GM12875 (cell line): ENCODE measurements at regions not wholly inside any gene's neighbourhood (a gene's known extent, or its start where the extent isn't known, plus 50 kb on each side); places are given as distances from the start of the nearest gene placed in this dataset.

Source experiments
- H3K4me3 ChIP-seq: one replicate; pipeline ENCODE4 v1.5.1; 2011; ENCODE audit warnings: low read depth, low read length, control low read depth
- CTCF ChIP-seq: IDR thresholded peaks from 2 replicates; pipeline ENCODE4 v1.5.1; 2011; ENCODE audit warnings: low read depth, mild to moderate bottlenecking, control low read depth, inconsistent platforms, low read length, moderate library complexity, borderline replicate concordance; ENCODE audit not compliant: insufficient read depth

GRCh38 chr3:80238152-80238551, 470.4 kb upstream of the ROBO1 start:
- no peak overlapping the region for H3K4me3 ChIP-seq
- no peak for TF ChIP-seq CTCF

- TF ChIP-seq CTCF, result no peak
- no peak overlapping the region for H3K4me3 ChIP-seq
These were observed 466.9 kb upstream of the ROBO1 start for GRCh38 chr3:80234706-80235105.

- H3K4me3 ChIP-seq, result no peak overlapping the region
- no peak for TF ChIP-seq CTCF
These were observed 465.8 kb upstream of the ROBO1 start for GRCh38 chr3:80233576-80233975.

GRCh38 chr3:80232760-80233159, 465.0 kb upstream of the ROBO1 start:
- no peak for TF ChIP-seq CTCF
- H3K4me3 ChIP-seq, result no peak overlapping the region

GRCh38 chr3:80230962-80231361, 463.2 kb upstream of the ROBO1 start:
- TF ChIP-seq CTCF, result no peak
- H3K4me3 ChIP-seq, result no peak overlapping the region

GRCh38 chr3:80227216-80227615, 459.4 kb upstream of the ROBO1 start:
- no peak for TF ChIP-seq CTCF

GRCh38 chr3:80215191-80215590, 447.4 kb upstream of the ROBO1 start:
- H3K4me3 ChIP-seq, result no peak overlapping the region
- TF ChIP-seq CTCF, result no peak

More at GRCh38 chr3:80227216-80227615, 459.4 kb upstream of the ROBO1 start:
- H3K4me3 ChIP-seq, result no peak overlapping the region
